ENCODE measurements at regions not wholly inside any gene's neighbourhood (a gene's known extent, or its start where the extent isn't known, plus 50 kb on each side); places are given as distances from the start of the nearest gene placed in this dataset.

GRCh38 chr5:91906494-91906893, 523.4 kb upstream of the ARRDC3 start:
- DNase-seq (ENCODE audit: low read depth in 6 of 9, low spot score in 9 of 9) = no peak

GRCh38 chr5:91906027-91906426, 522.9 kb upstream of the ARRDC3 start:
- no peak for DNase-seq (ENCODE audit: low read depth in 6 of 9, low spot score in 9 of 9)
- H3K4me1 ChIP-seq (ENCODE audit: control insufficient read depth in 2 of 2, insufficient read depth in 2 of 2, low read length in 2 of 2) = no peaks in the 10 kb centered on the region
- H3K27ac ChIP-seq (ENCODE audit: low read depth in 1 of 2, low read length in 1 of 2) = no peak overlapping the region
- H3K4me3 ChIP-seq (ENCODE audit: low read length in 2 of 2) = no peak overlapping the region
- H3K27me3 ChIP-seq (ENCODE audit: control insufficient read depth in 2 of 2, insufficient read depth in 1 of 2, low read length in 1 of 2) = no peaks in the 10 kb centered on the region
- no peaks in the 10 kb centered on the region for H3K36me3 ChIP-seq (ENCODE audit: control insufficient read depth in 2 of 2, insufficient read depth in 2 of 2, low read length in 1 of 2)
- H3K9me3 ChIP-seq (ENCODE audit: control insufficient read depth in 2 of 2, insufficient read depth in 1 of 2, low read length in 1 of 2) = no peaks in the 10 kb centered on the region

More at GRCh38 chr5:91906494-91906893, 523.4 kb upstream of the ARRDC3 start:
- Histone ChIP-seq H3K4me1 (ENCODE audit: control insufficient read depth in 2 of 2, insufficient read depth in 2 of 2, low read length in 2 of 2) (no peaks in the 10 kb centered on the region), H3K36me3 (ENCODE audit: control insufficient read depth in 2 of 2, insufficient read depth in 2 of 2, low read length in 1 of 2) (no peaks in the 10 kb centered on the region), H3K9me3 (ENCODE audit: control insufficient read depth in 2 of 2, insufficient read depth in 1 of 2, low read length in 1 of 2) (no peaks in the 10 kb centered on the region), H3K27ac (ENCODE audit: low read depth in 1 of 2, low read length in 1 of 2) (no peak overlapping the region), H3K4me3 (ENCODE audit: low read length in 2 of 2) (no peak overlapping the region), H3K27me3 (ENCODE audit: control insufficient read depth in 2 of 2, insufficient read depth in 1 of 2, low read length in 1 of 2) (no peaks in the 10 kb centered on the region)
- WGBS = 91% methylated on average over 1 of the region's 1 CpG

- no peak for DNase-seq (ENCODE audit: low read depth in 6 of 9, low spot score in 9 of 9)
- H3K36me3 ChIP-seq (ENCODE audit: control insufficient read depth in 2 of 2, insufficient read depth in 2 of 2, low read length in 1 of 2) = no peaks in the 10 kb centered on the region
- WGBS = 89% methylated on average over 2 of the region's 2 CpGs
- no peaks in the 10 kb centered on the region for H3K9me3 ChIP-seq (ENCODE audit: control insufficient read depth in 2 of 2, insufficient read depth in 1 of 2, low read length in 1 of 2)
- no peaks in the 10 kb centered on the region for H3K4me1 ChIP-seq (ENCODE audit: control insufficient read depth in 2 of 2, insufficient read depth in 2 of 2, low read length in 2 of 2)
- H3K27ac ChIP-seq (ENCODE audit: low read depth in 1 of 2, low read length in 1 of 2) = no peak overlapping the region
- H3K4me3 ChIP-seq (ENCODE audit: low read length in 2 of 2) = no peak overlapping the region
- H3K27me3 ChIP-seq (ENCODE audit: control insufficient read depth in 2 of 2, insufficient read depth in 1 of 2, low read length in 1 of 2) = no peaks in the 10 kb centered on the region
Observed at GRCh38 chr5:91898898-91899297, 515.8 kb upstream of the ARRDC3 start.

DNA sequence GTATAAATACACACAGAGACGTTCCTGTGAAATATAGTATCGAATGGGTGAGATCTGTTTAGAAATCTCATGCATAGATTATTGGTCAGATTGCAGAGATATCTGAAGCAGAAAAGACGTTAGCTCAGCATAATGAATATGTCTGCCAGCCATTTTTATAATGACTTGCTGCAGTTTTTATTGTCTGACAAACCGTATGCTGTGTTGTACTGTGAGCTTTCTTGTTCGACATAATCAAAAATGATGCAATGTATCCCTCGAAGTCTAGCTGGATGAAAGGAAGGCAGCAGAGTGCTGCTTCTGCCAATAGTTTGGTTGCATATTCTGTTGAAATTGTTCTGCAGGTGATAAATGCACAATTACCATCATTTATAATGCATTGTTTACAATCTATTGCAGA, 514.9 kb upstream of the ARRDC3 start:
- WGBS = 84% methylated on average over 6 of the region's 6 CpGs
- H3K4me3 ChIP-seq (ENCODE audit: low read length in 2 of 2) = no peak overlapping the region

DNA sequence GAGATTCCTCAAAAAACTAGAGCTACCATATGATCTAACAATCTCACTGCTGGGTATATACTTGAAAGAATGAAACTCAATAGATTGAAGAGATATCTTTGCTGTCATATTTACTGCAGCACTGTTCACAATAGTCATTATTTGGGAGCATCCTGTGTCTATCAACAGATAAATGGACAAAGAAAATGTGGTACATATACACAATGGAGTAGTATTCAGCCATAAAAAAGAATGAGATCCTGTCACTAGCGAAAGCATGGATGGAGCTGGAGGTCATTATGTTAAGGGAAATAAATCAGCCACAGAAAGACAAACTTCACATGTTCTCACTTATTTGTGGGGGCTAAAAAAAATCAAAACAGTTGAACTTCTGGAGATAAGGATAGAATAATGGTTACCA, 505.7 kb upstream of the ARRDC3 start:
- no peak overlapping the region for H3K27ac ChIP-seq (ENCODE audit: low read depth in 1 of 2, low read length in 1 of 2)
- H3K36me3 ChIP-seq (ENCODE audit: control insufficient read depth in 2 of 2, insufficient read depth in 2 of 2, low read length in 1 of 2) = no peaks in the 10 kb centered on the region
- H3K4me1 ChIP-seq (ENCODE audit: control insufficient read depth in 2 of 2, insufficient read depth in 2 of 2, low read length in 2 of 2) = no peaks in the 10 kb centered on the region
- DNase-seq (ENCODE audit: low read depth in 6 of 9, low spot score in 9 of 9) = no peak
- no peaks in the 10 kb centered on the region for H3K27me3 ChIP-seq (ENCODE audit: control insufficient read depth in 2 of 2, insufficient read depth in 1 of 2, low read length in 1 of 2)
- H3K9me3 ChIP-seq (ENCODE audit: control insufficient read depth in 2 of 2, insufficient read depth in 1 of 2, low read length in 1 of 2) = no peaks in the 10 kb centered on the region
- H3K4me3 ChIP-seq (ENCODE audit: low read length in 2 of 2) = no peak overlapping the region
- WGBS = 94% methylated on average over 1 of the region's 1 CpG

More for the DNA sequence above, 514.9 kb upstream of the ARRDC3 start:
- Histone ChIP-seq H3K9me3 (ENCODE audit: control insufficient read depth in 2 of 2, insufficient read depth in 1 of 2, low read length in 1 of 2) (no peaks in the 10 kb centered on the region), H3K27me3 (ENCODE audit: control insufficient read depth in 2 of 2, insufficient read depth in 1 of 2, low read length in 1 of 2) (no peaks in the 10 kb centered on the region), H3K27ac (ENCODE audit: low read depth in 1 of 2, low read length in 1 of 2) (no peak overlapping the region), H3K4me1 (ENCODE audit: control insufficient read depth in 2 of 2, insufficient read depth in 2 of 2, low read length in 2 of 2) (no peaks in the 10 kb centered on the region), H3K36me3 (ENCODE audit: control insufficient read depth in 2 of 2, insufficient read depth in 2 of 2, low read length in 1 of 2) (no peaks in the 10 kb centered on the region)
- DNase-seq (ENCODE audit: low read depth in 6 of 9, low spot score in 9 of 9) = no peak

DNA sequence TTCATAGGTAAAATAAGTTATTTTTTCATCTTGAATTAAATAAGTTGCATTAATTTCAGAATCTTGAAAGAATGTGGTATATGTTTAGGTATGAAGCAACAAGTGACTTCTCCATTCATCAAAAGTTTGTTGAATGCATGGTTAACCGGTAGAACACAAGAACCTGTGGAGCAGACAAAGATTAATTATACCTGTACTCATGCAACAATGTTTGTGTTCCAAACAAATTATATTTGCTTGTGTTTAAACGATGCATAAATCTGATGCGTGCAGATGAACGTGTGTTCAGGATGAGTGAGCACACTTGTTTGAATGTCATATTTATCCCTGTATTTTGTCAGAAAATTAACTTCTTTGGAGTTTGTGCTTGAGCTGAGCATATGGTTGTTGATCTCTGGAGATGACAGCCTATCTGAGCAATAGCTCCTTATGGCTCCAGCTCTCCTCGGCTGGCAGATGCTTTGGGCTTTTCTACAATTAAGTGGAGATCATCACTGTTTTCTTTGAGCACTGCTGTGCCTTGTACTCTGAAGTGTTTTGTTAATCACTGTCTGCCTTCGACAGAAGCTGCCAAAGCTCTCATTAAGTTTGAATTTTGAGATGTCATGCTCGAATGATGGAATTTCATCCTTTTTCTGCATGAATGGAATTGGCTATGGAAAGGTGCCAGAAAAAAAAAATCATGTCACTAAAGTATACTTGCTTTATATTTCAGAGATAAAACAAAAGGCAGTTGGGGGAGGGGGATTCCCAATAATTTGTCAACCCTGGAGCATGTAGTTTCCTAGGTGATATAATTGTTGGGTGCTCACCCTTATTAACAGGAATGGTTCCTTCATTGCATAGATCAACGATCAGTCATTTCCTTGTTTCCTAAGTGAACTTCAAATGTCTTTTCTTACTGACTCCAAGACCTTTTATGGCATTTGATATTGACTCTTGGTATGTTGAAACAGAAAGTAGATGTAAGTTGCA, 502.5 kb upstream of the ARRDC3 start:
- H3K27ac ChIP-seq (ENCODE audit: low read depth in 1 of 2, low read length in 1 of 2) = no peak overlapping the region
- H3K27me3 ChIP-seq (ENCODE audit: control insufficient read depth in 2 of 2, insufficient read depth in 1 of 2, low read length in 1 of 2) = no peaks in the 10 kb centered on the region
- DNase-seq (ENCODE audit: low read depth in 6 of 9, low spot score in 9 of 9) = no peak
- H3K4me1 ChIP-seq (ENCODE audit: control insufficient read depth in 2 of 2, insufficient read depth in 2 of 2, low read length in 2 of 2) = no peaks in the 10 kb centered on the region
- H3K36me3 ChIP-seq (ENCODE audit: control insufficient read depth in 2 of 2, insufficient read depth in 2 of 2, low read length in 1 of 2) = no peaks in the 10 kb centered on the region
- no peaks in the 10 kb centered on the region for H3K9me3 ChIP-seq (ENCODE audit: control insufficient read depth in 2 of 2, insufficient read depth in 1 of 2, low read length in 1 of 2)
- H3K4me3 ChIP-seq (ENCODE audit: low read length in 2 of 2) = no peak overlapping the region
- 79% methylated on average over 8 of the region's 8 CpGs for WGBS

GRCh38 chr5:91884036-91884435, 500.9 kb upstream of the ARRDC3 start:
- no peak overlapping the region for H3K4me3 ChIP-seq (ENCODE audit: low read length in 2 of 2)
- H3K9me3 ChIP-seq (ENCODE audit: control insufficient read depth in 2 of 2, insufficient read depth in 1 of 2, low read length in 1 of 2) = no peaks in the 10 kb centered on the region
- no peaks in the 10 kb centered on the region for H3K36me3 ChIP-seq (ENCODE audit: control insufficient read depth in 2 of 2, insufficient read depth in 2 of 2, low read length in 1 of 2)
- DNase-seq (ENCODE audit: low read depth in 6 of 9, low spot score in 9 of 9) = no peak
- no peaks in the 10 kb centered on the region for H3K27me3 ChIP-seq (ENCODE audit: control insufficient read depth in 2 of 2, insufficient read depth in 1 of 2, low read length in 1 of 2)
- WGBS = 92% methylated on average over 1 of the region's 1 CpG
- H3K27ac ChIP-seq (ENCODE audit: low read depth in 1 of 2, low read length in 1 of 2) = no peak overlapping the region
- no peaks in the 10 kb centered on the region for H3K4me1 ChIP-seq (ENCODE audit: control insufficient read depth in 2 of 2, insufficient read depth in 2 of 2, low read length in 2 of 2)

GRCh38 chr5:91875196-91875779, 492.2 kb upstream of the ARRDC3 start:
- Histone ChIP-seq H3K27me3 (ENCODE audit: control insufficient read depth in 2 of 2, insufficient read depth in 1 of 2, low read length in 1 of 2) (no peaks in the 10 kb centered on the region), H3K27ac (ENCODE audit: low read depth in 1 of 2, low read length in 1 of 2) (no peak overlapping the region), H3K4me1 (ENCODE audit: control insufficient read depth in 2 of 2, insufficient read depth in 2 of 2, low read length in 2 of 2) (no peaks in the 10 kb centered on the region), H3K36me3 (ENCODE audit: control insufficient read depth in 2 of 2, insufficient read depth in 2 of 2, low read length in 1 of 2) (no peaks in the 10 kb centered on the region), H3K9me3 (ENCODE audit: control insufficient read depth in 2 of 2, insufficient read depth in 1 of 2, low read length in 1 of 2) (no peaks in the 10 kb centered on the region), H3K4me3 (ENCODE audit: low read length in 2 of 2) (no peak overlapping the region)
- no peak for DNase-seq (ENCODE audit: low read depth in 6 of 9, low spot score in 9 of 9)
- WGBS = 80% methylated on average over 9 of the region's 9 CpGs

DNA sequence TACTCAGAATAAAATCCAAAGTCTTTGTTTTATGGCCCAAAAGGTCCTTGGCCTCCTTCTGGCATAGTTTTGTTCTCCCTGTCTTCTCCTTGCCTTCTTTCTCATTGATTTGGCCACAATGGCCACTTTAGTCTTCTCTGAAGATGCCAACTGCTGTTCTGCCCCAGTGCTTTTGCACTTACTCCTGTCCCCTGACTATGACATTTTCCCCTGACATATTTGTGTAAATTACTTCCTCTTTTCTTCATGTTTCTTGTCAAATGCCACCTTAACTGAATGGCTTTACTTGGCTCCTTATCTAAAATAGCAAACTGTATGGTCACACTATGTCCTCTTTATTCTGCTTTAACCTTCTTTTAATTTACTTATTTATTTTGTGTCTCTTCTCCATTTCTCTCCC, 484.7 kb upstream of the ARRDC3 start:
- no peak overlapping the region for H3K27ac ChIP-seq (ENCODE audit: low read depth in 1 of 2, low read length in 1 of 2)
- no peak for DNase-seq (ENCODE audit: low read depth in 6 of 9, low spot score in 9 of 9)
- no peaks in the 10 kb centered on the region for H3K36me3 ChIP-seq (ENCODE audit: control insufficient read depth in 2 of 2, insufficient read depth in 2 of 2, low read length in 1 of 2)

More for the DNA sequence above, 484.7 kb upstream of the ARRDC3 start:
- Histone ChIP-seq H3K4me1 (ENCODE audit: control insufficient read depth in 2 of 2, insufficient read depth in 2 of 2, low read length in 2 of 2) (no peaks in the 10 kb centered on the region), H3K9me3 (ENCODE audit: control insufficient read depth in 2 of 2, insufficient read depth in 1 of 2, low read length in 1 of 2) (no peaks in the 10 kb centered on the region), H3K4me3 (ENCODE audit: low read length in 2 of 2) (no peak overlapping the region), H3K27me3 (ENCODE audit: control insufficient read depth in 2 of 2, insufficient read depth in 1 of 2, low read length in 1 of 2) (no peaks in the 10 kb centered on the region)
